Thymus (tissue), 11 donors: ENCODE measurements at regions not wholly inside any gene's neighbourhood (a gene's known extent, or its start where the extent isn't known, plus 50 kb on each side); places are given as distances from the start of the nearest gene placed in this dataset.
"Not testable (repeated sequence)": the region's sequence is repeated elsewhere in the genome, so short reads cannot be mapped to it uniquely, and the experiment has no call there.

ENCODE experiments used
- DNase-seq, 9 donors: peaks; one replicate each; pipeline ENCODE4 v3.0.0-alpha.2; 2013; ENCODE audit warnings: low spot score in 9 of 9, low read depth in 6 of 9, missing footprints in 1 of 9
- H3K27ac ChIP-seq, 2 donors: one replicate each; pipeline ENCODE4 v1.5.1; 2013; ENCODE audit warnings: control low read depth in 1 of 2, low read depth in 1 of 2, low read length in 1 of 2, mild to moderate bottlenecking in 1 of 2, moderate library complexity in 1 of 2
- H3K27me3 ChIP-seq, 2 donors: one replicate each; pipeline ENCODE4 v1.5.1; 2013; ENCODE audit warnings: low read length in 1 of 2; ENCODE audit not compliant: control insufficient read depth in 2 of 2, insufficient read depth in 1 of 2
- H3K36me3 ChIP-seq, 2 donors: one replicate each; pipeline ENCODE4 v1.5.1; 2013; ENCODE audit warnings: low read length in 1 of 2, mild to moderate bottlenecking in 1 of 2, moderate library complexity in 1 of 2; ENCODE audit not compliant: control insufficient read depth in 2 of 2, insufficient read depth in 2 of 2
- H3K4me1 ChIP-seq, 2 donors: one replicate each; pipeline ENCODE4 v1.5.1; 2013; ENCODE audit warnings: low read length in 2 of 2; ENCODE audit not compliant: control insufficient read depth in 2 of 2, insufficient read depth in 2 of 2
- H3K4me3 ChIP-seq, 2 donors: one replicate each; pipeline ENCODE4 v1.5.1; 2013; ENCODE audit warnings: low read length in 2 of 2, control low read depth in 1 of 2, mild to moderate bottlenecking in 1 of 2
- H3K9me3 ChIP-seq, 2 donors: one replicate each; pipeline ENCODE4 v1.5.1; 2013; ENCODE audit warnings: low read length in 1 of 2, mild to moderate bottlenecking in 1 of 2; ENCODE audit not compliant: control insufficient read depth in 2 of 2, insufficient read depth in 1 of 2
- WGBS: extraction: QIAGEN DNeasy Blood & Tissue Kit; methylation state at CpG from one replicate; pipeline ENCODE4 v1.1.7; 2013; 5-methylcytosine and 5-hydroxymethylcytosine counted together
- donor health status: healthy.

DNA sequence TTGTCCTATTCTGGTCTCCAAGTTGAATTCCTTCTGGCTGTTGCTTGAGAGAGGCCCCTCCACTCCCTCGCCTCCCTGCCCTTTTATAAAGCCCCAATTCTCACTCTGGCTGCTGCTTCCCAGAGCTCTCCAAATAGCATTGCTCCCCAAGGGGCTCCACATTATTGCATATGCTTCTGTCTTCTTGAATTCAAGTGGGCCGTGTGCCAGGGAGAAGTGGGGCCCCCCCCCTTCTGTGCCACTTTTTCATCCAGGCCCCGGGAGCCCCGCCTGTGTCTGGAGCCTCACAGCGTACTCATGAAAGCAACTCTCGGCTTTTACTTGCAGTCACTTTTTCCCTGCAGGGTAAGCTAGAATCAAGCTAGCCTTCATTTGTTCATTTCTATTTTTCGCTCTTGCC is 265.1 kb downstream of the CCSER2 start:
- Histone ChIP-seq H3K36me3 (no peaks in the 10 kb centered on the region), H3K27ac (no peak overlapping the region), H3K4me3 (no peak overlapping the region), H3K4me1 (no peaks in the 10 kb centered on the region), H3K27me3 (no peaks in the 10 kb centered on the region), H3K9me3 (no peaks in the 10 kb centered on the region)
- 92% methylated on average over 7 of the region's 7 CpGs for WGBS
- no peak for DNase-seq

DNA sequence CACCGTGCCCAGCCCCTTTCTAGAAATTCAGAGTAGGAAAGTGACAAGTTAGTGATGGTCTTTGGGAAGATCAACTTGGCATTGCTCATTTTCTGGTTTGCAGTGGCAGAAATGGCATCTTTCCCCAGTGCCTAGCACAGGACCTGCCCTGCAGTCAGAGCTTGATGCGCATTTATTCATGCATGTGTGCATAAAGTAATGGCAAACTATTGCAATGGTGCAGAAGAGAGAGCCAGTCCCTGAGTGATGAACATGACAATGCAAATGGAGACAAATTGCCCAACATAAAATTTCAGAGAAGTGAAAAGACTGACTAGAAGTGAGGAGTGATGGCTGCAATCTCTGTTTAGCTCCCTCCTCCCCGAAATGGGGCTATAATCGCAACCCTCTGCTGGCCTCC is 268.2 kb downstream of the CCSER2 start:
- H3K27me3 ChIP-seq: no peaks in the 10 kb centered on the region
- no peak overlapping the region for H3K27ac ChIP-seq
- DNase-seq: no peak
- 91% methylated on average over 4 of the region's 4 CpGs for whole genome bisulfite sequencing
- H3K9me3 ChIP-seq: no peaks in the 10 kb centered on the region
- H3K4me1 ChIP-seq: no peaks in the 10 kb centered on the region
- H3K4me3 ChIP-seq: no peak overlapping the region
- H3K36me3 ChIP-seq: no peaks in the 10 kb centered on the region

DNA sequence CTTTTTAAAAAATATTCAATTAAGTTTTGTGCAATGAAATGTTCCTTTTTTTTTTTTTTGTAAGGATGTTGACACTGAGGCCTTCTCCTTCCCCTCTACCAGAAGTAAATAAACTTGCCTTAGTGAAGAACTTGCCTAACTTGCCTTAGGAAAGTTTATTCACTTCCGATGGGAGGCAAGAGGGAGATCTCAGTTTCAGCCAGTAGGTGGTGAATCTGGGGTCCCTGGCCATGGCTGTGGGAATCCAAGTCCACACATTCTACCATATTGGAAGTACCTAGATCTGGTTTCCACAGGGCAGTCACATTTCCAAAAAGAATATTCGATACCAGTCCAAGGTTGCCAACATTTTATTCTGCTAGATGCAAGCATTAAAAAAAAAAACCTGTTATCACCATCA is 270.9 kb downstream of the CCSER2 start:
- no peak for DNase-seq
- H3K36me3 ChIP-seq: no peaks in the 10 kb centered on the region
- H3K4me3 ChIP-seq: no peak overlapping the region
- no peak overlapping the region for H3K27ac ChIP-seq
- H3K4me1 ChIP-seq: no peaks in the 10 kb centered on the region
- whole genome bisulfite sequencing: 93% methylated on average over 2 of the region's 2 CpGs
- no peaks in the 10 kb centered on the region for H3K27me3 ChIP-seq
- no peaks in the 10 kb centered on the region for H3K9me3 ChIP-seq

DNA sequence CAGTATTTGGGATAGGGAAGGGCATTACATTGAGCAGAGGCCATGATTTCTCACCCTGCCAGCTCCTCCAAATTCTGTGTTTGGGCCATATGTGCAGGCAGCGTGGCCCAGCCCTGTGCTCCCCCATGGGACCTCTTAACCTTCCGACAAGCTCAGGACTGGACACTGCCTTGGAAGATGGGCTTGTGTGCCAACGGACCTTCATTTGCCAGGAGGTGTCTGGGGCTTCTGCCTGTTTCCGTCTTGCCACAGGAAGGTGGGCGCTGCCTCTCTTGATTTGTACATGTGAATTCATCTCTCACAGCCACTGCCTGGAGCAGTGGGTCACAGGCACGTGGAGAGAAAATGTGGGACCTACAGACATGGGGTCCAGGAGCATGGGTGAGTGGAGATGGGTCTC is 272.6 kb downstream of the CCSER2 start:
- Histone ChIP-seq H3K27ac (no peak overlapping the region), H3K36me3 (no peaks in the 10 kb centered on the region), H3K4me3 (no peak overlapping the region), H3K27me3 (no peaks in the 10 kb centered on the region), H3K4me1 (no peaks in the 10 kb centered on the region), H3K9me3 (no peaks in the 10 kb centered on the region)
- WGBS: 85% methylated on average over 6 of the region's 6 CpGs
- DNase-seq: no peak

DNA sequence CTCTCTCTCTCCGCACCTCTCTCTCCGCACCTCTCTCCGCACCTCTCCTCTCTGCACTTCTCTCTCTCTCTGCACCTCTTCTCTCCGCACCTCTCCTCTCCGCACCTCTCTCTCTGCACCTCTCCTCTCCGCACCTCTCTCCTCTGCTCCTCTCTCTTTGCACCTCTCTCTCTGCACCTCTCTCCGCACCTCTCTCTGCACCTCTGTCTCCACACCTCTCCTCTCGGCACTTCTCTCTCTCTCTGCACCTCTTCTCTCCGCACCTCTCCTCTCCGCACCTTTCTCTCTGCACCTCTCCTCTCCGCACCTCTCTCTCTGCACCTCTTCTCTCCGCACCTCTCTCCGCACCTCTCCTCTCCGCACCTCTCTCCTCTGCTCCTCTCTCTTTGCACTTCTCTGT is 274.2 kb downstream of the CCSER2 start:
- not testable (repeated sequence) for H3K4me3 ChIP-seq, H3K9me3 ChIP-seq, H3K27ac ChIP-seq, DNase-seq, H3K36me3 ChIP-seq, H3K4me1 ChIP-seq, H3K27me3 ChIP-seq
- 85% methylated on average over 14 of the region's 14 CpGs for WGBS

DNA sequence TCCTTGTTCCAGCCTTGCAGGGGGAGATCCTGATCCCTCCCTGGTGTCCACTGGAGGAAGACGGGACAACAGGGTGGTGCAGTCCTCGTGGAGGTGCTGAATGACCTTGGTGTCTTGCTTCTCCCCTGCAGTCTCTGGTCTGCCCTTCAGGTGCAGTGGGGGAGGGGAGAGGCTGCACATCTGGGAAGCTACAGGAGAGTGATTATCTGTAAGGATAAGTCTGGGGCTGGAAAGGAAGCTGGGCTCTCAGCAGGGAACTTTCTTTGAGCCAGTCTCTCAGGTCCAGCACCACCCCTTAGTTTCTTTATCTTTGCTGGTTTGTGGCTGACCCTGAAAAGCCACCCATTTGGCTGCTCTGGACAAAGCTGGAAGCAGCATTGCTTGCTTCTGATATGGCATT is 275.6 kb downstream of the CCSER2 start:
- H3K4me3 ChIP-seq: no peak overlapping the region
- no peaks in the 10 kb centered on the region for H3K4me1 ChIP-seq
- WGBS: 44% methylated on average over 2 of the region's 2 CpGs
- no peaks in the 10 kb centered on the region for H3K36me3 ChIP-seq
- peaks cover 0 to 3% of the 10 kb centered on the region in 2 donors for H3K27me3 ChIP-seq
- H3K27ac ChIP-seq: no peak overlapping the region
- DNase-seq: no peak
- no peaks in the 10 kb centered on the region for H3K9me3 ChIP-seq

DNA sequence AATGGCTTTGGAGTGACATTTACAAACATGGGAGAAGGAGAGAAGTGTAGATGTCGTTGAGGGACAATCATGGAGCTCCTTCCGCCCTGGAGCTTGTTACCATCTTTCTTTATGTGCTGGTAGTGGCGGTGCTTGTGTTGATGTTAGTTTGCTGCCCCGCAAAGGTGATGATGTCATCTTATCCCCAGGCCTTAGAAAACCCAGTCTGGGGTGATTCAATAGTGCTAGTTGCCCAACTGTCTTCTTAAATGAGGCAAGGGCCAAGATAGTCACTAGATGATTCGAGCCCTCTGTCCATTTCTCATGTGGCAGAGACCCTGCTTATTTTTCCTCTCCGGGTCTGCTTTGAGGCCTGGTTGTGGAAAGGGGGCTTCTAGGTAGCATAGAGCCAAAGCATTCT is 277.4 kb downstream of the CCSER2 start:
- Histone ChIP-seq H3K4me3 (no peak overlapping the region), H3K27ac (no peak overlapping the region), H3K36me3 (no peaks in the 10 kb centered on the region), H3K9me3 (no peaks in the 10 kb centered on the region), H3K4me1 (no peaks in the 10 kb centered on the region), H3K27me3 (peaks cover 0 to 3% of the 10 kb centered on the region in 2 donors)
- 93% methylated on average over 6 of the region's 6 CpGs for WGBS
- no peak for DNase-seq

DNA sequence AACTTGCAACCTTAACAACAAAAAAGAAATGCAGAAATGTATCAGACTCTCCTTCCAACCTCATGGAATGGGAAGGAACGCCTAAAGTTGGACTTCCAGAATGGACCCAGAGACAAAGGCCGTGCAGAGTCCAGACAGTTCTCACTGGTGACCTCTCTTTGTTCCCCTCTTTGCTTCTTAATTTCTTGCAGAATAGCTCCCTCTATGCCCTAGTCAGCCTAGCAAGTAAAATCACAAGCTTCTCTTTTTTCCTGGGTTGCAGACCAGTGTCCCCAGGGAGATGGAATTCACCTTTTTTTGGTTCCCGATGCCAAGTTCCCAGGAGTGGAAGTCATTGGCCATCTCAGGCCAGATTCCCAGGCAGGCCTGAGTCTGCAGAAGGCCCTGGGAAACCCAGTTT is 278.0 kb downstream of the CCSER2 start:
- 84% methylated on average over 3 of the region's 3 CpGs for WGBS
- Histone ChIP-seq H3K9me3 (no peaks in the 10 kb centered on the region), H3K27ac (no peak overlapping the region), H3K4me3 (no peak overlapping the region), H3K4me1 (no peaks in the 10 kb centered on the region), H3K36me3 (no peaks in the 10 kb centered on the region), H3K27me3 (peaks cover 0 to 3% of the 10 kb centered on the region in 2 donors)
- DNase-seq: no peak

DNA sequence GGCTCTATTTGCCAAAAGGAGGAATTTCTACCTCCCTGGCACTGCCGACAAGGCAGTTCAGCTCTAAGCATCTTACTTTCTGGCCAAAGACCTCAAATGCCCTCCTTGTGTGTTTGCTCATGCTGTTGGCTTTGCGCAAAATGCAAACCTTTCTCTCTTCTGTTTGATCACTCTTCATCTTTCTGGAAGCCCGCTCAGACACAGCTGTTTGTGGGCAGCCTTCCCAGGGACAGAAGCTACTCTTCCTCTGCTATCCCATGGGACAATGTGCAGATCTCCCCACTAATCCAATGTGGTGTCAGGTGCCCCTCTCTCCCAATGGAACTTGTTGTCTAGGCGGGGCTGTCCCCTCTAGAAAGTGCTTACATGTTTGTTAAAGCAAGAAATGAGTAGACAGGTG is 278.7 kb downstream of the CCSER2 start:
- Histone ChIP-seq H3K27ac (no peak overlapping the region), H3K4me3 (no peak overlapping the region), H3K27me3 (peaks cover 0 to 3% of the 10 kb centered on the region in 2 donors), H3K4me1 (no peaks in the 10 kb centered on the region), H3K9me3 (no peaks in the 10 kb centered on the region), H3K36me3 (no peaks in the 10 kb centered on the region)
- no peak for DNase-seq
- 89% methylated on average over 4 of the region's 4 CpGs for WGBS

DNA sequence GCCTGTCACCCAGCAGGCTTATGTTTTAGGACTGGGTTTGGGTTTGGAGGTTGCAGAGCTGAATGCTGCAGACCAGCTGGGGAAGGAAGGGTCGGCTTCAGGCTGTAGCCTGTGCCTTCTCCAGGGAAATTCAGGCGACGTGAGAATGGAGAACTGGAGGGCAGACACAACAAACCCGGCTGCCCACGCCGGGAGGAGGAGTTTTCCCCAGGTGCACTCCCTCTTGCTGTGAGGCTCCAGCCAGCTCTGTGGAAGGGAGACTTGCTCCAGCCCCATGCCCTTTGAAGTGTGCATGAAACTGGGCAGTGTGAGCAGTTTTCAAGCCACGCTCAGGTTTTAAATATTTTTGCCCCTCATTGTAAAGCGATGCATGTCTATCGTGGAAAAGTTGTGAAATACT is 279.1 kb downstream of the CCSER2 start:
- no peak overlapping the region for H3K4me3 ChIP-seq
- DNase-seq: no peak
- no peak overlapping the region for H3K27ac ChIP-seq
- H3K27me3 ChIP-seq: peaks cover 0 to 3% of the 10 kb centered on the region in 2 donors
- H3K9me3 ChIP-seq: no peaks in the 10 kb centered on the region
- 47% methylated on average over 9 of the region's 9 CpGs for WGBS
- H3K36me3 ChIP-seq: no peaks in the 10 kb centered on the region
- no peaks in the 10 kb centered on the region for H3K4me1 ChIP-seq
